HEK293 (cell line): ENCODE measurements at regions not wholly inside any gene's neighbourhood (a gene's known extent, or its start where the extent isn't known, plus 50 kb on each side); places are given as distances from the start of the nearest gene placed in this dataset.
A peak's percentile ranks its signal among the peaks of the same experiment; 100 is the strongest.
"Not testable (repeated sequence)": the region's sequence is repeated elsewhere in the genome, so short reads cannot be mapped to it uniquely, and the experiment has no call there.

ENCODE experiments used
- CTCF ChIA-PET: fragments of 350-600 bp; formaldehyde crosslinking; extraction: SDS; loops from one replicate; lab custom pipeline; 2021; ENCODE audit warnings: antibody characterized with exemption; lab: Yijun Ruan, JAX
- POLR2A ChIA-PET: fragments of 300-600 bp; formaldehyde crosslinking; extraction: SDS; loops from one replicate; lab custom pipeline; 2020; ENCODE audit warnings: antibody characterized with exemption, inconsistent platforms; lab: Yijun Ruan, JAX
- H3K27ac ChIP-seq: fragments of 200-500 bp; sonication (Bioruptor generic); 2 replicates; pipeline ENCODE4 v1.5.1; 2014; ENCODE audit warnings: low read depth, low read length, control low read depth, inconsistent platforms; ENCODE audit errors: extremely low read depth
- H3K36me3 ChIP-seq, 2 experiments: fragments of 200-500 bp in 1 of 2; sonication (Bioruptor generic) in 1 of 2; 1 replicate in 1 of 2; 2 replicates in 1 of 2; pipeline ENCODE4 v1.5.1; 2014 to 2017; ENCODE audit warnings: inconsistent platforms in 2 of 2, low read length in 2 of 2; ENCODE audit not compliant: control insufficient read depth in 2 of 2, insufficient read depth in 1 of 2
- H3K4me1 ChIP-seq: fragments of 200-500 bp; sonication (Bioruptor generic); 2 replicates; pipeline ENCODE4 v1.5.1; 2014; ENCODE audit warnings: mild to moderate bottlenecking, low read length, inconsistent platforms; ENCODE audit not compliant: control insufficient read depth, insufficient read depth
- H3K4me3 ChIP-seq: 2 replicates; pipeline ENCODE4 v1.5.1; 2011; ENCODE audit warnings: low read depth, mild to moderate bottlenecking, control low read depth, low read length, moderate library complexity
- H3K9me3 ChIP-seq: fragments of 200-500 bp; sonication (Bioruptor generic); 2 replicates; pipeline ENCODE4 v1.5.1; 2014; ENCODE audit warnings: low read depth, low read length, inconsistent platforms; ENCODE audit not compliant: control insufficient read depth, insufficient read depth
- KLF10 ChIP-seq: fragments of 450-650 bp; IDR thresholded peaks from 2 replicates; pipeline ENCODE4 v1.5.1; 2018; ENCODE audit warnings: missing biosample characterization, mild to moderate bottlenecking, missing genetic modification characterization
- TSHZ1 ChIP-seq: fragments of 450-650 bp; formaldehyde crosslinking; IDR thresholded peaks from 2 replicates; pipeline ENCODE4 v1.5.1; 2016; ENCODE audit warnings: missing biosample characterization, missing genetic modification characterization, borderline replicate concordance
- ZIC2 ChIP-seq: fragments of 450-650 bp; formaldehyde crosslinking; IDR thresholded peaks from 2 replicates; pipeline ENCODE4 v1.5.1; 2016; ENCODE audit warnings: missing biosample characterization, missing genetic modification characterization
- ZNF121 ChIP-seq: fragments of 450-650 bp; formaldehyde crosslinking; IDR thresholded peaks from 2 replicates; pipeline ENCODE4 v1.5.1; 2016; ENCODE audit warnings: missing biosample characterization, missing genetic modification characterization
- ZNF146 ChIP-seq: fragments of 450-650 bp; formaldehyde crosslinking; IDR thresholded peaks from 2 replicates; pipeline ENCODE4 v1.5.1; 2016; ENCODE audit warnings: missing biosample characterization, missing genetic modification characterization
- ZNF157 ChIP-seq: fragments of 450-650 bp; formaldehyde crosslinking; IDR thresholded peaks from 2 replicates; pipeline ENCODE4 v1.5.1; 2016; ENCODE audit warnings: missing biosample characterization, missing genetic modification characterization
- ZNF211 ChIP-seq: fragments of 450-650 bp; formaldehyde crosslinking; IDR thresholded peaks from 2 replicates; pipeline ENCODE4 v1.5.1; 2016; ENCODE audit warnings: low read depth, missing biosample characterization, missing genetic modification characterization
- ZNF239 ChIP-seq: fragments of 450-650 bp; formaldehyde crosslinking; IDR thresholded peaks from 2 replicates; pipeline ENCODE4 v1.5.1; 2016; ENCODE audit warnings: missing biosample characterization, missing genetic modification characterization
- ZNF311 ChIP-seq: fragments of 450-650 bp; formaldehyde crosslinking; IDR thresholded peaks from 2 replicates; pipeline ENCODE4 v1.5.1; 2017; ENCODE audit warnings: missing biosample characterization, missing genetic modification characterization, borderline replicate concordance
- ZNF529 ChIP-seq: fragments of 450-650 bp; formaldehyde crosslinking; IDR thresholded peaks from 2 replicates; pipeline ENCODE4 v1.5.1; 2017; ENCODE audit warnings: missing genetic modification characterization, missing biosample characterization; ENCODE audit not compliant: insufficient replicate concordance
- ZNF544 ChIP-seq: fragments of 450-650 bp; formaldehyde crosslinking; IDR thresholded peaks from 2 replicates; pipeline ENCODE4 v1.5.0; 2017; ENCODE audit warnings: missing biosample characterization, missing genetic modification characterization
- ZNF654 ChIP-seq: fragments of 450-650 bp; formaldehyde crosslinking; IDR thresholded peaks from 2 replicates; pipeline ENCODE4 v1.5.1; 2016; ENCODE audit warnings: low read depth, missing biosample characterization, missing genetic modification characterization
- TF ChIP-seq, protein P1 (sequence below): fragments of 450-650 bp; formaldehyde crosslinking; IDR thresholded peaks from 2 replicates; pipeline ENCODE4 v1.5.1; 2017; ENCODE audit warnings: missing biosample characterization, missing genetic modification characterization
- TF ChIP-seq, protein P2 (sequence below): fragments of 450-650 bp; formaldehyde crosslinking; IDR thresholded peaks from 2 replicates; pipeline ENCODE4 v1.5.1; 2016; ENCODE audit warnings: missing biosample characterization, missing genetic modification characterization

DNA sequence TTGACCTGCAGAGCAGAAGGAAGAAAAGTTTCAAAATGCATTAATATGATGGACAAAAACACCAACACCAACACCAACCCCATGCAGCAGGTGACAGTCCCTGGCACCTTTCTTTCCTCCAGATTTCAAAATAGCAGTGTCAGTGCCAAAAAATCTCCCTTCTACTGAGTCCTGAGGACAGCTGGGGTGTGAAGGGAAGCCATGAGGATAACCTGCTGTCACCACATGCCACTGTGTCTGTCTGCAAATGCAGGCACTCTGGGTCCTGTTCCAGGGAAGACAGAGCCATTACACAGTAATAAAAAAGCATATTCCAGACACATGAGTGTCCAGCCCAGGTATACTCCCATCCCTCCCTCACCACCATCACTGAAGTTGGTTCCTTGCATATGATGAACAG lies 187.5 kb downstream of the BMP15 start (continued):
- TF ChIP-seq TSHZ1 (tag by site-specific recombination) (no peak), ZNF311 (tag by site-specific recombination) (no peak), ZNF157 (no peak), ZNF529 (tag by site-specific recombination) (no peak)
- TF ChIP-seq, protein P1, sequence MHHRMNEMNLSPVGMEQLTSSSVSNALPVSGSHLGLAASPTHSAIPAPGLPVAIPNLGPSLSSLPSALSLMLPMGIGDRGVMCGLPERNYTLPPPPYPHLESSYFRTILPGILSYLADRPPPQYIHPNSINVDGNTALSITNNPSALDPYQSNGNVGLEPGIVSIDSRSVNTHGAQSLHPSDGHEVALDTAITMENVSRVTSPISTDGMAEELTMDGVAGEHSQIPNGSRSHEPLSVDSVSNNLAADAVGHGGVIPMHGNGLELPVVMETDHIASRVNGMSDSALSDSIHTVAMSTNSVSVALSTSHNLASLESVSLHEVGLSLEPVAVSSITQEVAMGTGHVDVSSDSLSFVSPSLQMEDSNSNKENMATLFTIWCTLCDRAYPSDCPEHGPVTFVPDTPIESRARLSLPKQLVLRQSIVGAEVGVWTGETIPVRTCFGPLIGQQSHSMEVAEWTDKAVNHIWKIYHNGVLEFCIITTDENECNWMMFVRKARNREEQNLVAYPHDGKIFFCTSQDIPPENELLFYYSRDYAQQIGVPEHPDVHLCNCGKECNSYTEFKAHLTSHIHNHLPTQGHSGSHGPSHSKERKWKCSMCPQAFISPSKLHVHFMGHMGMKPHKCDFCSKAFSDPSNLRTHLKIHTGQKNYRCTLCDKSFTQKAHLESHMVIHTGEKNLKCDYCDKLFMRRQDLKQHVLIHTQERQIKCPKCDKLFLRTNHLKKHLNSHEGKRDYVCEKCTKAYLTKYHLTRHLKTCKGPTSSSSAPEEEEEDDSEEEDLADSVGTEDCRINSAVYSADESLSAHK: no peak

DNA sequence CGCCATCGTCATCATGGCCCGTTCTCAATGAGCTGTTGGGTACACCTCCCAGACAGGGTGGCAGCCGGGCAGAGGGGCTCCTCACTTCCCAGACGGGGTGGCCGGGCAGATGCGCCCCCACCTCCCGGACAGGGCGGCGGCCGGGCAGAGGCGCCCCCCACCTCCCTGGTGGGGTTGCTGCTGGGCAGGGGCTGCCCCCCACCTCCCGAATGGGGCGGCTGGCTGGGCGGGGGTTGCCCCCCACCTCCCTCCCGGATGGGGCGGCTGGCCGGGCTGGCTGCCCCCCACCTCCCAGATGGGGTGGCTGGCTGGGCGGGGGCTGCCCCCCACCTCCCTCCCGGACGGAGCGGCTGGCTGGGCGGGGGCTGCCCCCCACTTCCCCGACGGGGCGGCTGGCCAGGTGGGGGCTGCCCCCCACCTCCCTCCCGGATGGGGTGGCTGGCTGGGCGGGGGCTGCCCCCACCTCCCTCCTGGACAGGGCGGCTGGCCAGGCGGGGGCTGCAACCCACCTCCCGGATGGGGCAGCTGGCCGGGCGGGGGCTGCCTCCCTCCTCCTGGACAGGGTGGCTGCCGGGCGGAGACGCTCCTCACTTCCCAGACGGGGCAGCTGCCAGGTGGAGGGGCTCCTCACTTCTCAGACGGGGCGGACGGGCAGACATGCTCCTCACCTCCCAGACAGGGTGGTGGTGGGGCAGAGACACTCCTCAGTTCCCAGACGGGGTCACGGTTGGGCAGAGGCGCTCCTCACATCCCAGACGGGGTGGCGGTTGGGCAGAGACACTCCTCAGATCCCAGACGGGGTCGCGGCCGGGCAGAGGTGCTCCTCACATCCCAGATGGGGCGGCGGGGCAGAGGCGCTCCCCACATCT lies 208.8 kb downstream of the BMP15 start:
- POLR2A ChIA-PET, H3K9me3 ChIP-seq, H3K4me1 ChIP-seq: not testable (repeated sequence)

GRCh38 chrX:51125743-51126142 lies 206.9 kb upstream of the NUDT10 start:
- H3K4me3 ChIP-seq, H3K36me3 ChIP-seq, H3K27ac ChIP-seq, H3K4me1 ChIP-seq, H3K9me3 ChIP-seq, POLR2A ChIA-PET: not testable (repeated sequence)
- CTCF ChIA-PET: interaction anchor here (0.6 kb wide), 1 partner anchor 336 kb away, joined by 3 read pairs; no protein-coding TSS in a partner anchor

More for the DNA sequence above, 208.8 kb downstream of the BMP15 start:
- H3K36me3 ChIP-seq, CTCF ChIA-PET, H3K4me3 ChIP-seq, H3K27ac ChIP-seq: not testable (repeated sequence)

- no peak for TF ChIP-seq ZNF121 (tag by site-specific recombination)
- TF ChIP-seq, protein P2, sequence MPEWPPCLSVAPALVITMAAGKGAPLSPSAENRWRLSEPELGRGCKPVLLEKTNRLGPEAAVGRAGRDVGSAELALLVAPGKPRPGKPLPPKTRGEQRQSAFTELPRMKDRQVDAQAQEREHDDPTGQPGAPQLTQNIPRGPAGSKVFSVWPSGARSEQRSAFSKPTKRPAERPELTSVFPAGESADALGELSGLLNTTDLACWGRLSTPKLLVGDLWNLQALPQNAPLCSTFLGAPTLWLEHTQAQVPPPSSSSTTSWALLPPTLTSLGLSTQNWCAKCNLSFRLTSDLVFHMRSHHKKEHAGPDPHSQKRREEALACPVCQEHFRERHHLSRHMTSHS (tag by site-specific recombination): no peak
- TF ChIP-seq ZIC2 (tag by site-specific recombination): 0 out of 2 replicates have a peak, but pooled peaks have one; percentile 15
- TF ChIP-seq ZNF211 (tag by site-specific recombination): no peak
- no peak for TF ChIP-seq ZNF544 (tag by site-specific recombination)
- TF ChIP-seq ZNF654 (tag by site-specific recombination): peak; percentile 58
- no peak for TF ChIP-seq KLF10 (tag by site-specific recombination)
- TF ChIP-seq ZNF146 (tag by site-specific recombination): no peak
- TF ChIP-seq ZNF239: no peak
- ChIA-PET CTCF (interaction anchor here (0.8 to 1.5 kb wide), 6 partner anchors 10 to 316 kb away, joined by 3 to 8 read pairs (median 6); no protein-coding TSS in a partner anchor), POLR2A (no interaction called here)
- Histone ChIP-seq H3K27ac (no peak overlapping the region), H3K4me1 (no peaks in the 10 kb centered on the region), H3K4me3 (no peak overlapping the region), H3K36me3 (no peaks in the 10 kb centered on the region), H3K9me3 (no peaks in the 10 kb centered on the region)
Observed at GRCh38 chrX:51144828-51145442, 187.7 kb upstream of the NUDT10 start.
